Activated CD8-positive, alpha-beta T cell treated with anti-CD3 and anti-CD28 coated beads for 36 hours (primary cell): ENCODE measurements at regions not wholly inside any gene's neighbourhood (a gene's known extent, or its start where the extent isn't known, plus 50 kb on each side); places are given as distances from the start of the nearest gene placed in this dataset.

Experiments used
- ATAC-seq: fragments of 200-7000 bp; cut with Tn5 transposase; one replicate; pipeline ENCODE4 v1.10.0; 2021; ENCODE audit warnings: mild to moderate bottlenecking, moderate library complexity
- CTCF ChIA-PET: fragments of 350-600 bp; sonication (Branson Sonifier 250); formaldehyde crosslinking; loops from one replicate; lab custom pipeline; 2021; ENCODE audit warnings: antibody characterized with exemption; lab: Charles Lee
- POLR2A ChIA-PET: fragments of 350-600 bp; sonication (Branson Sonifier 250); formaldehyde crosslinking; loops from one replicate; lab custom pipeline; 2021; ENCODE audit warnings: antibody characterized with exemption; lab: Charles Lee
- DNase-seq: peaks from one replicate; pipeline ENCODE4 v3.0.0-alpha.2; 2020
- H3K27ac Mint-ChIP-seq: one replicate; pipeline ENCODE4 v1.8.0; 2021; ENCODE audit warnings: mild to moderate bottlenecking, mixed read lengths
- H3K27me3 Mint-ChIP-seq: one replicate; pipeline ENCODE4 v1.8.0; 2021; ENCODE audit warnings: mixed read lengths
- H3K36me3 Mint-ChIP-seq: one replicate; pipeline ENCODE4 v1.8.0; 2021; ENCODE audit warnings: low read depth, mixed read lengths
- H3K4me1 Mint-ChIP-seq: one replicate; pipeline ENCODE4 v1.8.0; 2021; ENCODE audit warnings: low read depth, mixed read lengths
- H3K4me3 Mint-ChIP-seq: one replicate; pipeline ENCODE4 v1.8.0; 2021; ENCODE audit warnings: mild to moderate bottlenecking, moderate library complexity, mixed read lengths
- H3K9me3 Mint-ChIP-seq: one replicate; pipeline ENCODE4 v1.8.0; 2021; ENCODE audit warnings: mixed read lengths
- CTCF ChIP-seq: fragments of 200-600 bp; IDR thresholded peaks from one replicate; pipeline ENCODE4 v1.8.0; 2022; ENCODE audit warnings: antibody characterized with exemption, mild to moderate bottlenecking
- intact Hi-C: fragments of 100-400 bp; cut with micrococcal nuclease; formaldehyde crosslinking; loops from one replicate; pipeline ENCODE4 v1.10.0; 2022

DNA sequence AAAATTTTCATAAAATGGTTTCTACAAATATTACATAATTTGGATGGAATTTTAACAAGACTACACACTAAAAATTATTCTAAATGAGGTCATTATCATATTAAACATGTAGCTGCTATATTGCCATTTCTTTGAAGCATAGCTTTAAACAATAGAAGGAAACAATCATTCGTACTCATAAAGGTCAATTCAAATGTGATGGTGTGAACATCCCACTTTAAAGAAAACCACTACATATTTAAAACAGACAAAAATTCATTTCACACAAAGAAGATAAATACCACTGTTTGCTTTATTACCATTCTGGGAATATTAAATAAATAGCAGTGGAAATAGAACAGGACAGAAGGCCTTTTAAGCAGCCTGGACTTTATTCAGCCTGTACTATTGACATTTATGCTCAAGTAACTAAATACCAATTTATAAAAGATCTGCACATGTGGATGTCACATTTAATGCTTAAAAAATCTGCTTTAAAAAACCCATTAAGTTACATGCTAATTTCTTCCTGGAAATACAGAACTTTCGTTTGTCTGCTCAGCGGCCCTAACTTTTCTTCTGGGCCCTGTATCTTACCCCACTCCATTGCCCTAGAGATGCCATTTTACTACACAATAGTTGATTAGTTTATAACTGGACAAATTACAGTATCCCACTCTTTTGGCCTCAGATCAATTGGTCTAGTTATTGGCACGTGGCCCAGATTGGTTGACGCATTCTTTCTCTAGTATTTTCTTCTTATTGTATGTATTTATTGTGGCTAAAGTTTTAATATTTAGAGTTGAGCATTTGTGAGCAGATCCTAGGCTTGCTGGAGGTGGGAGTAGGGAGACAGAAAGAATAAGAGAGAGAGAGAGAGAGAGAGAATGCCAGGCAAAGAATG lies 215.1 kb upstream of the SPRY2 start:
- Mint-ChIP-seq H3K9me3 (no peaks in the 10 kb centered on the region), H3K27me3 (no peaks in the 10 kb centered on the region), H3K4me3 (no peak overlapping the region), H3K36me3 (no peaks in the 10 kb centered on the region), H3K27ac (no peak overlapping the region), H3K4me1 (peaks cover 4% of the 10 kb centered on the region)
- no peak for ATAC-seq
- intact Hi-C loops = no loop called here
- no peak for TF ChIP-seq CTCF
- ChIA-PET CTCF (no interaction called here), POLR2A (no interaction called here)
- DNase-seq = no peak

- no peak for ATAC-seq
- ChIA-PET CTCF (no interaction called here), POLR2A (no interaction called here)
- Mint-ChIP-seq H3K27ac (no peak overlapping the region), H3K9me3 (no peaks in the 10 kb centered on the region), H3K36me3 (no peaks in the 10 kb centered on the region), H3K4me3 (no peak overlapping the region), H3K4me1 (peaks cover 4% of the 10 kb centered on the region), H3K27me3 (no peaks in the 10 kb centered on the region)
- no peak for DNase-seq
- intact Hi-C loops = no loop called here
- no peak for TF ChIP-seq CTCF
Observed at GRCh38 chr13:80552851-80553440, 212.0 kb upstream of the SPRY2 start.

- TF ChIP-seq CTCF = no peak
- H3K4me3 Mint-ChIP-seq = no peak overlapping the region
- H3K27ac Mint-ChIP-seq = no peak overlapping the region
- no peaks in the 10 kb centered on the region for H3K36me3 Mint-ChIP-seq
- no peak for ATAC-seq
- DNase-seq = no peak
- H3K9me3 Mint-ChIP-seq = no peaks in the 10 kb centered on the region
- H3K27me3 Mint-ChIP-seq = no peaks in the 10 kb centered on the region
- POLR2A ChIA-PET = interaction anchor here (0.7 kb wide), 1 partner anchor 145 kb away, joined by 3 read pairs; no protein-coding TSS in a partner anchor
- CTCF ChIA-PET = no interaction called here
- H3K4me1 Mint-ChIP-seq = peaks cover 4% of the 10 kb centered on the region
- intact Hi-C loops = no loop called here
Observed at GRCh38 chr13:80551650-80552497, 210.9 kb upstream of the SPRY2 start.

DNA sequence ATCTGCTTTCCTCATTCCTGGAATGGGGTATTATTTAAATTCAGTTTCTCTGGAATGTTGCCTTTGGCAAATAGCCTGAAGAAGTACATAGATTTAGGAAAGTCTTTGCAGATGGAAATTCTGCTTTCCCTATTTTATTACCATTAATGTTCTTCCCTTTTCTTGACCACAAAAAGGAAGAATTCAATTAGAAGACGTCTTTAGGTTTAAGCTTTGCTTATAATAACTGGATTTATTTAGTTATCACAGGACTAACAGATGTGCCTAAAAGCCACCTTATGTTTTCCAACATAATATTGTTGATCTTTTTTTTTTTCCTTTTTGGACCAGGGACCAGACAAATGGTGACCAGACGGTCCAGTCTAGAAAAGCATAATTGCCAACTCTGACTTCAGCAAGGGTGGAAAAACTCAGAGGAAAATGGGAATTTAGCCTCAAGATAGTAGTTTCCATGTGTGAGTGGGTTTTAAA lies 210.1 kb upstream of the SPRY2 start:
- Mint-ChIP-seq H3K36me3 (no peaks in the 10 kb centered on the region), H3K4me1 (peaks cover 4% of the 10 kb centered on the region), H3K9me3 (no peaks in the 10 kb centered on the region), H3K27ac (no peak overlapping the region), H3K4me3 (no peak overlapping the region), H3K27me3 (no peaks in the 10 kb centered on the region)
- ChIA-PET POLR2A (interaction anchor here (0.7 kb wide), 1 partner anchor 144 kb away, joined by 3 read pairs; no protein-coding TSS in a partner anchor), CTCF (no interaction called here)
- intact Hi-C loops = no loop called here
- DNase-seq = no peak
- no peak for ATAC-seq
- no peak for TF ChIP-seq CTCF
